Adrenal gland (tissue), 9 donors: ENCODE measurements at regions not wholly inside any gene's neighbourhood (a gene's known extent, or its start where the extent isn't known, plus 50 kb on each side); places are given as distances from the start of the nearest gene placed in this dataset.

Experiments used
- DNase-seq, 7 donors: peaks; one replicate each; pipeline ENCODE4 v3.0.0-alpha.2; 2019 to 2020
- H3K27ac ChIP-seq, 5 donors: fragments of 200-600 bp; sonication (generic) in 4 of 5; 1 replicate in 3 of 5; 2 replicates in 2 of 5; pipeline versions ENCODE4 v1.5.1 to v1.8.0; 2016 to 2020; ENCODE audit warnings: mild to moderate bottlenecking in 1 of 5
- H3K27me3 ChIP-seq: fragments of 200-600 bp; 2 replicates; pipeline ENCODE4 v1.8.0; 2021
- H3K36me3 ChIP-seq, 2 donors: fragments of 200-600 bp; replicated peaks in 1 of 2; 1 replicate in 1 of 2; 2 replicates in 1 of 2; pipeline versions ENCODE4 v1.5.1 to v1.8.0; 2018 to 2022
- H3K4me1 ChIP-seq, 2 donors: fragments of 200-600 bp; replicated peaks in 1 of 2; 1 replicate in 1 of 2; 2 replicates in 1 of 2; pipeline versions ENCODE4 v1.5.1 to v1.8.0; 2018 to 2021
- H3K4me3 ChIP-seq, 4 donors: fragments of 200-600 bp; sonication (generic) in 3 of 4; one replicate each; pipeline ENCODE4 v1.5.1; 2016 to 2018
- H3K9me3 ChIP-seq, 3 donors: fragments of 200-600 bp; sonication (generic) in 1 of 3; replicated peaks in 1 of 3; 1 replicate in 2 of 3; 2 replicates in 1 of 3; pipeline versions ENCODE4 v1.5.1 to v1.8.0; 2016 to 2021
- POLR2A ChIP-seq, 2 donors: fragments of 450-650 bp; IDR thresholded peaks; one replicate each; pipeline ENCODE4 v1.6.1; 2017; ENCODE audit warnings: antibody characterized with exemption in 2 of 2, mild to moderate bottlenecking in 2 of 2, moderate library complexity in 1 of 2
- WGBS, 4 donors: extraction: QIAGEN DNeasy Blood & Tissue Kit in 2 of 4; methylation state at CpG; one replicate each; pipeline versions ENCODE4 v1.1.5 to v1.1.7; 2013 to 2017; 5-methylcytosine and 5-hydroxymethylcytosine counted together
- intact Hi-C, 2 donors: fragments of 100-400 bp; cut with DNase I; formaldehyde crosslinking; loops; one replicate each; pipeline versions ENCODE4 v1.14.1 to v1.15.0; 2022 to 2023
- TF ChIP-seq, protein P1 (sequence below), 6 experiments: fragments of 450-650 bp in 4 of 6; fragments of 200-600 bp in 2 of 6; sonication (generic) in 1 of 6; IDR thresholded peaks; 1 replicate in 5 of 6; 2 replicates in 1 of 6; pipeline versions ENCODE4 v1.5.1 to v1.8.0; 2016 to 2021; ENCODE audit warnings: antibody characterized with exemption in 6 of 6, mild to moderate bottlenecking in 2 of 6, moderate library complexity in 1 of 6
- donor health status: healthy with polysubstance abuse.
- donor health status: Bipolar disorder and iron deficiency.
- donor health status: DM: yes; HTN: yes; CAD: no.
- donor health status: DM: no; HTN: no; CAD: no.
- donor health status: DM: no; HTN: no; CAD: no.

GRCh38 chr5:98354922-98355321 lies 418.5 kb upstream of the RGMB start:
- Histone ChIP-seq H3K9me3 (no peaks in the 10 kb centered on the region), H3K27ac (no peak overlapping the region), H3K27me3 (no peaks in the 10 kb centered on the region), H3K36me3 (no peaks in the 10 kb centered on the region), H3K4me3 (no peak overlapping the region), H3K4me1 (no peaks in the 10 kb centered on the region)
- intact Hi-C loops, result no loop called here
- TF ChIP-seq POLR2A (IDR thresholded peaks at IDR 0.05), result no peak
- TF ChIP-seq, protein P1, sequence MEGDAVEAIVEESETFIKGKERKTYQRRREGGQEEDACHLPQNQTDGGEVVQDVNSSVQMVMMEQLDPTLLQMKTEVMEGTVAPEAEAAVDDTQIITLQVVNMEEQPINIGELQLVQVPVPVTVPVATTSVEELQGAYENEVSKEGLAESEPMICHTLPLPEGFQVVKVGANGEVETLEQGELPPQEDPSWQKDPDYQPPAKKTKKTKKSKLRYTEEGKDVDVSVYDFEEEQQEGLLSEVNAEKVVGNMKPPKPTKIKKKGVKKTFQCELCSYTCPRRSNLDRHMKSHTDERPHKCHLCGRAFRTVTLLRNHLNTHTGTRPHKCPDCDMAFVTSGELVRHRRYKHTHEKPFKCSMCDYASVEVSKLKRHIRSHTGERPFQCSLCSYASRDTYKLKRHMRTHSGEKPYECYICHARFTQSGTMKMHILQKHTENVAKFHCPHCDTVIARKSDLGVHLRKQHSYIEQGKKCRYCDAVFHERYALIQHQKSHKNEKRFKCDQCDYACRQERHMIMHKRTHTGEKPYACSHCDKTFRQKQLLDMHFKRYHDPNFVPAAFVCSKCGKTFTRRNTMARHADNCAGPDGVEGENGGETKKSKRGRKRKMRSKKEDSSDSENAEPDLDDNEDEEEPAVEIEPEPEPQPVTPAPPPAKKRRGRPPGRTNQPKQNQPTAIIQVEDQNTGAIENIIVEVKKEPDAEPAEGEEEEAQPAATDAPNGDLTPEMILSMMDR (IDR thresholded peaks at IDR 0.05), result no peak
- WGBS, 4 donors, result 66 to 73% (median 71%) methylated on average over 2 of the region's 2 CpGs
- DNase-seq, result no peak

GRCh38 chr5:98360548-98360947 lies 412.9 kb upstream of the RGMB start:
- WGBS, 4 donors, result 76 to 92% (median 83%) methylated on average over 3 to 4 of the region's 4 CpGs
- Histone ChIP-seq H3K36me3 (no peaks in the 10 kb centered on the region), H3K27ac (no peak overlapping the region), H3K4me1 (no peaks in the 10 kb centered on the region), H3K9me3 (no peaks in the 10 kb centered on the region), H3K4me3 (no peak overlapping the region), H3K27me3 (no peaks in the 10 kb centered on the region)
- intact Hi-C loops, result no loop called here
- TF ChIP-seq, protein P1 (IDR thresholded peaks at IDR 0.05), result no peak
- no peak for TF ChIP-seq POLR2A (IDR thresholded peaks at IDR 0.05)
- no peak for DNase-seq

GRCh38 chr5:98363157-98363556 lies 410.3 kb upstream of the RGMB start:
- WGBS, 4 donors, result 77 to 89% (median 82%) methylated on average over 5 of the region's 5 CpGs

DNA sequence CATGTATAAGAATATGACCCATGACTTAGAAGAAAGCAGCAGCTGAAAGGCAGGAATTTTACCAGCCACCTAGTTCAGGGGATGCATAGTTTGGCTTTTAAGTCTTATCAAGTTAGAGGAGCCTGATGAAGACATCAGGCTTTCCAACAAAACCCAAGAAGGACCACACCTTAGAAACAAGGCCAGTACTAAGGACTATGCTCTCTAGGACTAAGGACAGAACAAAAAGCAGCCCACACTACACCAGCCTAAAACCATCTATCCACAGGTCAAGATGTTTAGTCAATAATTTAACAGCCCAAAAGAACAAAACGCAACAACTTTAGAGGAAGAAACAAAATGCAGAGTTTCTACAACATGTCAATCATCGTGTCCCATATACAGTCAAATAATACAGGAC lies 408.9 kb upstream of the RGMB start:
- Histone ChIP-seq H3K36me3 (no peaks in the 10 kb centered on the region), H3K27me3 (no peaks in the 10 kb centered on the region), H3K27ac (no peak overlapping the region), H3K4me3 (no peak overlapping the region), H3K9me3 (no peaks in the 10 kb centered on the region), H3K4me1 (no peaks in the 10 kb centered on the region)
- TF ChIP-seq, protein P1 (IDR thresholded peaks at IDR 0.05), result no peak
- TF ChIP-seq POLR2A (IDR thresholded peaks at IDR 0.05), result no peak
- intact Hi-C loops, result no loop called here
- DNase-seq, result no peak
- 79 to 89% (median 86%) methylated on average over 2 of the region's 2 CpGs for WGBS, 4 donors

More at GRCh38 chr5:98363157-98363556, 410.3 kb upstream of the RGMB start:
- Histone ChIP-seq H3K36me3 (no peaks in the 10 kb centered on the region), H3K27me3 (no peaks in the 10 kb centered on the region), H3K4me1 (no peaks in the 10 kb centered on the region), H3K9me3 (no peaks in the 10 kb centered on the region), H3K4me3 (no peak overlapping the region), H3K27ac (no peak overlapping the region)
- no peak for DNase-seq
- TF ChIP-seq POLR2A (IDR thresholded peaks at IDR 0.05), result no peak
- TF ChIP-seq, protein P1 (IDR thresholded peaks at IDR 0.05), result no peak
- intact Hi-C loops, result no loop called here
